ENCODE measurements at regions not wholly inside any gene's neighbourhood (a gene's known extent, or its start where the extent isn't known, plus 50 kb on each side); places are given as distances from the start of the nearest gene placed in this dataset.

GRCh38 chr2:76073992-76074604 lies 363.4 kb upstream of the GCFC2 start:
- no TSS peak for BruUV-seq (replicated peaks)
- peaks cover 9% of the 10 kb centered on the region for H3K9me3 ChIP-seq (ENCODE audit: low read length)
- H3K79me2 ChIP-seq (ENCODE audit: insufficient read depth, low read length): no peaks in the 10 kb centered on the region
- FAIRE-seq: no peak
- no peaks in the 10 kb centered on the region for H3K27me3 ChIP-seq (ENCODE audit: control insufficient read depth in 1 of 2, insufficient read depth in 2 of 2, low read length in 2 of 2)
- H3K4me2 ChIP-seq (ENCODE audit: low read depth, low read length): no peak overlapping the region
- H3K27ac ChIP-seq (ENCODE audit: extremely low read length, insufficient read depth, low read length): no peak overlapping the region
- no peaks in the 10 kb centered on the region for H3K36me3 ChIP-seq (replicated peaks in 1 of 2; ENCODE audit: control insufficient read depth in 1 of 2, insufficient read depth in 2 of 2, low read length in 2 of 2)
- CTCF ChIA-PET (ENCODE audit: low intra/inter-chr PET ratio, low total read pairs): no interaction called here
- POLR2A ChIA-PET: no interaction called here
- 34% methylated on average over 3 of the region's 3 CpGs for WGBS (ENCODE audit: low lambda C conversion rate)
- intact Hi-C loops (cut with micrococcal nuclease; ENCODE audit: unreplicated experiment) (loop anchor here (5.0 kb wide), 1 partner anchor 932 kb away; no protein-coding TSS in a partner anchor), in situ Hi-C loops (cut with HindIII; ENCODE audit: extremely low pct_ligation_motif_present, low pct_unique_long_range_greater_than_20kb) (no loop called here)
- no peak overlapping the region for H3K4me3 ChIP-seq (replicated peaks in 1 of 3; ENCODE audit: insufficient read depth in 1 of 3, low read depth in 2 of 3, low read length in 3 of 3)
- H2AFZ ChIP-seq (ENCODE audit: low read length): no peak overlapping the region
- H3K9ac ChIP-seq (ENCODE audit: insufficient read depth, low read depth, low read length): no peak overlapping the region
- H3K4me1 ChIP-seq (ENCODE audit: insufficient read depth, low read length): no peaks in the 10 kb centered on the region
- no peak for DNase-seq (ENCODE audit: low spot score)
- TF ChIP-seq KDM1A (CRISPR knock-in tag; IDR thresholded peaks at IDR 0.05) (no peak), NFE2L2 (IDR thresholded peaks at IDR 0.05; ENCODE audit: low read length) (no peak), ZFP62 (CRISPR knock-in tag; IDR thresholded peaks at IDR 0.05) (no peak), ZNF326 (CRISPR knock-in tag; IDR thresholded peaks at IDR 0.05; ENCODE audit: borderline replicate concordance) (no peak), FOXO1 (CRISPR knock-in tag; IDR thresholded peaks at IDR 0.05) (no peak), ZNF615 (CRISPR knock-in tag; IDR thresholded peaks at IDR 0.05; ENCODE audit: borderline replicate concordance) (no peak)
- ATAC-seq: no peak
- H4K20me1 ChIP-seq (ENCODE audit: insufficient read depth, low read length): no peaks in the 10 kb centered on the region

GRCh38 chr2:76050196-76050595 lies 339.5 kb upstream of the GCFC2 start:
- H3K4me2 ChIP-seq (ENCODE audit: low read depth, low read length): no peak overlapping the region
- no peaks in the 10 kb centered on the region for H4K20me1 ChIP-seq (ENCODE audit: insufficient read depth, low read length)
- H3K36me3 ChIP-seq (replicated peaks in 1 of 2; ENCODE audit: control insufficient read depth in 1 of 2, insufficient read depth in 2 of 2, low read length in 2 of 2): no peaks in the 10 kb centered on the region
- DNase-seq (ENCODE audit: low spot score): peak; percentile 10
- H3K4me1 ChIP-seq (ENCODE audit: insufficient read depth, low read length): no peaks in the 10 kb centered on the region
- H3K9me3 ChIP-seq (ENCODE audit: low read length): peaks cover 37% of the 10 kb centered on the region
- intact Hi-C loops (cut with micrococcal nuclease; ENCODE audit: unreplicated experiment): loop anchor here (1.0 kb wide), 1 partner anchor 550 kb away; no protein-coding TSS in a partner anchor
- ChIA-PET POLR2A (no interaction called here), CTCF (ENCODE audit: low intra/inter-chr PET ratio, low total read pairs) (interaction anchor here (2.1 kb wide), 1 partner anchor 549 kb away, joined by 10 read pairs; no protein-coding TSS in a partner anchor)
- ATAC-seq: no peak
- no peak overlapping the region for H2AFZ ChIP-seq (ENCODE audit: low read length)
- no peak overlapping the region for H3K4me3 ChIP-seq (replicated peaks in 1 of 3; ENCODE audit: insufficient read depth in 1 of 3, low read depth in 2 of 3, low read length in 3 of 3)
- BruUV-seq (replicated peaks): no TSS peak
- 57% methylated on average over 1 of the region's 1 CpG for WGBS (ENCODE audit: low lambda C conversion rate)
- no peaks in the 10 kb centered on the region for H3K27me3 ChIP-seq (ENCODE audit: control insufficient read depth in 1 of 2, insufficient read depth in 2 of 2, low read length in 2 of 2)
- H3K79me2 ChIP-seq (ENCODE audit: insufficient read depth, low read length): no peaks in the 10 kb centered on the region
- no peak for FAIRE-seq
- H3K9ac ChIP-seq (ENCODE audit: insufficient read depth, low read depth, low read length): no peak overlapping the region
- in situ Hi-C loops (cut with HindIII; ENCODE audit: extremely low pct_ligation_motif_present, low pct_unique_long_range_greater_than_20kb): no loop called here
- H3K27ac ChIP-seq (ENCODE audit: extremely low read length, insufficient read depth, low read length): no peak overlapping the region
- TF ChIP-seq RFXAP (CRISPR knock-in tag; IDR thresholded peaks at IDR 0.05; ENCODE audit: borderline replicate concordance) (no peak), STAG1 (CRISPR knock-in tag; IDR thresholded peaks at IDR 0.05) (peak; percentile 77), ZNF83 (CRISPR knock-in tag; IDR thresholded peaks at IDR 0.05; ENCODE audit: borderline replicate concordance) (no peak), HNF1A (IDR thresholded peaks at IDR 0.05; ENCODE audit: low read depth) (no peak), HNF1A (CRISPR knock-in tag; IDR thresholded peaks at IDR 0.05; ENCODE audit: borderline replicate concordance) (no peak), SMC3 (IDR thresholded peaks at IDR 0.05; ENCODE audit: low read length) (peak; percentile 30; the same call in 1 of the 2 replicates), CTCF (CRISPR knock-in tag; IDR thresholded peaks at IDR 0.05) (peak; percentile 58)
